ENCODE measurements at regions not wholly inside any gene's neighbourhood (a gene's known extent, or its start where the extent isn't known, plus 50 kb on each side); places are given as distances from the start of the nearest gene placed in this dataset.

DNA sequence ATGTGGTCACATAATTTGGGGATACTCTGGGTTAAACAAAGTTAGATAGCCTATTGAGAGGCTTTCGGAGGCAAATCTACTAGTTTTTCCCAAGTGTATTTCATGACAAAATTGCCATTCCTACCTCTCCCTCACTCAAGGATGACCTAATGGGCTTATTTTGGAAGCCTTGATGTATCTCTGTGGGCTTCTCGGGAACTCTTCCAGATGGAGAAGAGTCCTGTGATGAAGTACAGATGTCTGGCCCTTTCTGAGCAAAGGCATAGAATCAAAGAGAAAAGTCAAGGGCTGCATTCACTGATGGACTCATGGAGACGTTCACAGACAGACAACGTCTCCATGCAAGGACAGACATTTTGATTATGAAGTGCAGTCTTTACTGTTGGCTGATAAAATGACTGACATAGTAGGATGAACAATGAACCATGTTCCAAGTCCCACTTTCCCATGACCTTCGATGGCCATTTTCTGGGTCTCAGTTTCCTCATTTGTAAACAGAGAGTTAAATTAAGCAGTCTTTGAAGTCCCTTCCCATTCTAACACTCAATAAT is 347.2 kb upstream of the CD180 start:
- peak in 4 of 8 donors; percentile 28 to 49 (median 42) for ATAC-seq
- TF ChIP-seq, protein P1, sequence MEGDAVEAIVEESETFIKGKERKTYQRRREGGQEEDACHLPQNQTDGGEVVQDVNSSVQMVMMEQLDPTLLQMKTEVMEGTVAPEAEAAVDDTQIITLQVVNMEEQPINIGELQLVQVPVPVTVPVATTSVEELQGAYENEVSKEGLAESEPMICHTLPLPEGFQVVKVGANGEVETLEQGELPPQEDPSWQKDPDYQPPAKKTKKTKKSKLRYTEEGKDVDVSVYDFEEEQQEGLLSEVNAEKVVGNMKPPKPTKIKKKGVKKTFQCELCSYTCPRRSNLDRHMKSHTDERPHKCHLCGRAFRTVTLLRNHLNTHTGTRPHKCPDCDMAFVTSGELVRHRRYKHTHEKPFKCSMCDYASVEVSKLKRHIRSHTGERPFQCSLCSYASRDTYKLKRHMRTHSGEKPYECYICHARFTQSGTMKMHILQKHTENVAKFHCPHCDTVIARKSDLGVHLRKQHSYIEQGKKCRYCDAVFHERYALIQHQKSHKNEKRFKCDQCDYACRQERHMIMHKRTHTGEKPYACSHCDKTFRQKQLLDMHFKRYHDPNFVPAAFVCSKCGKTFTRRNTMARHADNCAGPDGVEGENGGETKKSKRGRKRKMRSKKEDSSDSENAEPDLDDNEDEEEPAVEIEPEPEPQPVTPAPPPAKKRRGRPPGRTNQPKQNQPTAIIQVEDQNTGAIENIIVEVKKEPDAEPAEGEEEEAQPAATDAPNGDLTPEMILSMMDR (IDR thresholded peaks at IDR 0.05) = no peak
- Histone ChIP-seq H3K9me3 (no peaks in the 10 kb centered on the region), H3K36me3 (no peaks in the 10 kb centered on the region), H3K4me1 (peaks cover 0 to 9% (median 0%) of the 10 kb centered on the region in 9 donors), H3K4me3 (no peak overlapping the region), H3K27me3 (no peaks in the 10 kb centered on the region), H3K27ac (no peak overlapping the region)
- peak in 1 of 2 donors; percentile 16 for DNase-seq
- 66 to 70% methylated on average over 5 of the region's 5 CpGs for WGBS, 2 donors
- intact Hi-C loops (cut with DNase I) = no loop called here

DNA sequence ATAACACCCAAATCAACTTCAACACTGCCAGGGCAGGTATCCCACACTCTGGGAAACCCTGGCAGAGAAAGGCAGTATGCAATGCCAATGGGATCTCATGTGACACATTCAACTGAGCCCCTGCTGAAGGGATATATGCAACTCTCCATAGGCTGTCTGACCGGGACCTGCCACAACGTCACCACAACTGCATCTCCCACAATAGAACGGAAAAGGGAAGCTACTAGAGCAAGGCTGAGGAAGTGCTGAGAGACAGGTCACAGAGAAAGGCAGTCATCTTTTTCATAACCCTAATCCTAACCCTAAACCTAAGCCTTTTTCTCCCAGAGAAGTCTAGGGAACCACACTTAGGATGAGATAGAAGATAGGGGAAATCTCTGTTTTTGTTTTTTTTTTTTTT is 345.9 kb upstream of the CD180 start:
- intact Hi-C loops (cut with DNase I) = no loop called here

DNA sequence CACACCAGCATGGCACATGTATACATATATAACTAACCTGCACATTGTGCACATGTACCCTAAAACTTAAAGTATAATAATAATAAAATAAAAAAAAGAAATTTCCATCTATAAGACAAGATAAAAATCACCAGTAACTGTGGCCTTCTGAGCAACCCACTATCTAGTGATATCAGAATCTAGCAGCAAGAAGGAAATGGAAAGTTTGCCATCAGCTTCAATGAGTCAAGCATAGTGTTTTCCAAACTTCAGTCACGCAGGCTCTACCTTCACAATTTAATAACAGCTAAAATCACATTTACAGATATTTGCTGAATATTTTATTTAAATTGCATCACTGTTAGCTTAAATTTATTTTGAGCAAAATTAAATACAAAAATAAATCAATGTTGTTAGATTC is 345.3 kb upstream of the CD180 start:
- TF ChIP-seq, protein P1 (IDR thresholded peaks at IDR 0.05) = no peak
- Histone ChIP-seq H3K4me3 (no peak overlapping the region), H3K36me3 (no peaks in the 10 kb centered on the region), H3K27me3 (no peaks in the 10 kb centered on the region), H3K27ac (no peak overlapping the region), H3K9me3 (no peaks in the 10 kb centered on the region), H3K4me1 (peaks cover 0 to 20% (median 5%) of the 10 kb centered on the region in 9 donors)
- intact Hi-C loops (cut with DNase I) = no loop called here
- no peak for DNase-seq
- no peak for ATAC-seq
- WGBS, 2 donors = 96 to 100% methylated on average over 1 of the region's 1 CpG

More for the DNA sequence above, 345.9 kb upstream of the CD180 start:
- H3K4me1 ChIP-seq = peaks cover 0 to 14% (median 4%) of the 10 kb centered on the region in 9 donors
- H3K27me3 ChIP-seq = no peaks in the 10 kb centered on the region
- H3K4me3 ChIP-seq = no peak overlapping the region
- H3K9me3 ChIP-seq = no peaks in the 10 kb centered on the region
- DNase-seq (no peak), ATAC-seq (no peak)
- 39 to 55% methylated on average over 3 of the region's 3 CpGs for WGBS, 2 donors
- H3K36me3 ChIP-seq = no peaks in the 10 kb centered on the region
- TF ChIP-seq, protein P1 (IDR thresholded peaks at IDR 0.05) = no peak
- no peak overlapping the region for H3K27ac ChIP-seq

DNA sequence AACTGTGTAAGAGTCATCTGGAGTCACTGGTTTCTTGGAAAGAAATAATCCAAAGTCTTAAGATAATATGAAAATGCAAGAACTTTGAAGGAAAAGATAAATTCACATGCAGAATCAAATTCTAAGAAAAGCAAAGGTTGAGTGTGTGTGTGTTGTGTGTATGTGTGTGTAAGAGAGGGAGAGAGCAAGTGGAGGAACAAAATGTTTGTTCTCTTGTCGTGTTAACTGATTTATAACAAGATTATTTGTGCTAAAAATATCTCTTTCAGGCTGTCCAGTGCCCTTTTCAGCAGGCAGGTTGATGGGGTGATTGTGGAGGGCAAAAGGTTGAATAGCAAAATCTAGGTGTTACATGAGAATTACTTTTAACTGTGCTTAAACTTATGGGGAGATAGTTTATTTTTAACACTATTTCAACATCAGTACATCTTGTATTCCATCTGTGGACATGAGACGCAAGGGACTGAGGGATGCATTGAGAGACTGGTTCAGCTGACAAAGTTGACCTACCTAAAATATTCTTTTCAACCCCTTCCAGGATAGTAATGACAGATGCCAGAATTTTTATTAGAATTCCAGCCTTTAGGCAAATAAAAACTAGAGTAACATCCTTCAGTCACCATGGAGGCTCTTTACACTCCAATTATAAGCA is 342.4 kb upstream of the CD180 start:
- Histone ChIP-seq H3K27me3 (no peaks in the 10 kb centered on the region), H3K4me3 (no peak overlapping the region), H3K4me1 (peaks cover 0 to 23% (median 9%) of the 10 kb centered on the region in 9 donors), H3K36me3 (no peaks in the 10 kb centered on the region), H3K9me3 (no peaks in the 10 kb centered on the region), H3K27ac (no peak overlapping the region)
- no peak for DNase-seq
- no peak for ATAC-seq
- TF ChIP-seq, protein P1 (IDR thresholded peaks at IDR 0.05) = no peak
- WGBS, 2 donors = 57 to 59% methylated on average over 2 of the region's 2 CpGs
- intact Hi-C loops (cut with DNase I) = loop anchor here in 1 of 10 donors (10.0 kb wide), 1 partner anchor 106 kb away; no protein-coding TSS in a partner anchor

Data from heart right ventricle (tissue), 16 donors.